HEK293 (cell line): ENCODE measurements at regions not wholly inside any gene's neighbourhood (a gene's known extent, or its start where the extent isn't known, plus 50 kb on each side); places are given as distances from the start of the nearest gene placed in this dataset.
"Not testable (repeated sequence)": the region's sequence is repeated elsewhere in the genome, so short reads cannot be mapped to it uniquely, and the experiment has no call there.

ENCODE experiments used
- SETDB1 ChIP-seq: IDR thresholded peaks from one replicate; pipeline ENCODE4 v1.6.1; 2017; ENCODE audit warnings: mild to moderate bottlenecking, low read length, moderate library complexity, mixed read lengths; ENCODE audit not compliant: insufficient read length
- TF ChIP-seq, protein P1 (sequence below): fragments of 450-650 bp; formaldehyde crosslinking; IDR thresholded peaks from 2 replicates; pipeline ENCODE4 v1.5.1; 2016; ENCODE audit warnings: missing biosample characterization, missing genetic modification characterization

DNA sequence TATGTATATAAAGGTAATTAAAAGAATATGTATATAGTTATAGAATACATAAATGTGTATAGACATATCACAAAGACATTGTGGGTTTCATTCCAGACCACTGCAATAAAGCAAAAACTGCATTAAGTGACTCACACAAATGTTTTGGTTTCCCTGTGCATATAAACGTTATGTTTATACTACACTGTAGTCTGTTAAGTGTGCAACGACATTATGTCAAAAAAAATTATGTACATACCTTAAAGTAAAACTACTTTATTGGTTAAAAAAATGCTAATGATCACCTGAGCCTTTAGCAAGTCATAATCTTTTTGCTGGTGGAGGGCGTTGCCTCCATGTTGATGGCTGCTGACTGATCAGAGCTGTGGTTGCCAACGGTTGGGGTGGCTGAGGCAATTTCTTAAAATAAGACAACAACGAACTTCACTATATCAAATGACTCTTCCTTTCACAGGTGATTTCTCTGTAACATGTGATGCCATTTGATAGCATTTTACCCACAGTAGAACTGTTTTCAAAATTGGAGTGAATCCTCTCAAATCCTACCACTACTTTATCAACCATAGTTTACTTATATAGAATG is 107.8 kb downstream of the THSD1 start:
- TF ChIP-seq SETDB1 = not testable (repeated sequence)
- TF ChIP-seq, protein P1, sequence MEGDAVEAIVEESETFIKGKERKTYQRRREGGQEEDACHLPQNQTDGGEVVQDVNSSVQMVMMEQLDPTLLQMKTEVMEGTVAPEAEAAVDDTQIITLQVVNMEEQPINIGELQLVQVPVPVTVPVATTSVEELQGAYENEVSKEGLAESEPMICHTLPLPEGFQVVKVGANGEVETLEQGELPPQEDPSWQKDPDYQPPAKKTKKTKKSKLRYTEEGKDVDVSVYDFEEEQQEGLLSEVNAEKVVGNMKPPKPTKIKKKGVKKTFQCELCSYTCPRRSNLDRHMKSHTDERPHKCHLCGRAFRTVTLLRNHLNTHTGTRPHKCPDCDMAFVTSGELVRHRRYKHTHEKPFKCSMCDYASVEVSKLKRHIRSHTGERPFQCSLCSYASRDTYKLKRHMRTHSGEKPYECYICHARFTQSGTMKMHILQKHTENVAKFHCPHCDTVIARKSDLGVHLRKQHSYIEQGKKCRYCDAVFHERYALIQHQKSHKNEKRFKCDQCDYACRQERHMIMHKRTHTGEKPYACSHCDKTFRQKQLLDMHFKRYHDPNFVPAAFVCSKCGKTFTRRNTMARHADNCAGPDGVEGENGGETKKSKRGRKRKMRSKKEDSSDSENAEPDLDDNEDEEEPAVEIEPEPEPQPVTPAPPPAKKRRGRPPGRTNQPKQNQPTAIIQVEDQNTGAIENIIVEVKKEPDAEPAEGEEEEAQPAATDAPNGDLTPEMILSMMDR (tag by site-specific recombination) = not testable (repeated sequence)
